ENCODE measurements at regions not wholly inside any gene's neighbourhood (a gene's known extent, or its start where the extent isn't known, plus 50 kb on each side); places are given as distances from the start of the nearest gene placed in this dataset.

- Histone ChIP-seq H3K36me3 (ENCODE audit: control insufficient read depth, insufficient read depth, low read length) (no peaks in the 10 kb centered on the region), H3K9me3 (ENCODE audit: control insufficient read depth, insufficient read depth, low read length) (no peaks in the 10 kb centered on the region), H3K9ac (ENCODE audit: low read depth, low read length) (no peak overlapping the region), H3K27me3 (ENCODE audit: control insufficient read depth, insufficient read depth, low read length) (no peaks in the 10 kb centered on the region), H3K4me1 (ENCODE audit: control insufficient read depth, insufficient read depth, low read length) (no peaks in the 10 kb centered on the region), H3K4me3 (ENCODE audit: low read depth, low read length) (no peak overlapping the region)
These were observed 389.5 kb downstream of the TCERG1L start for GRCh38 chr10:130921911-130922440.

- Histone ChIP-seq H3K4me3 (ENCODE audit: low read depth, low read length) (no peak overlapping the region), H3K9me3 (ENCODE audit: control insufficient read depth, insufficient read depth, low read length) (no peaks in the 10 kb centered on the region), H3K9ac (ENCODE audit: low read depth, low read length) (no peak overlapping the region), H3K4me1 (ENCODE audit: control insufficient read depth, insufficient read depth, low read length) (no peaks in the 10 kb centered on the region), H3K27me3 (ENCODE audit: control insufficient read depth, insufficient read depth, low read length) (peaks cover 2% of the 10 kb centered on the region), H3K36me3 (ENCODE audit: control insufficient read depth, insufficient read depth, low read length) (no peaks in the 10 kb centered on the region)
These were observed 387.9 kb downstream of the TCERG1L start for GRCh38 chr10:130923596-130923995.

GRCh38 chr10:130924138-130924819, 387.2 kb downstream of the TCERG1L start:
- Histone ChIP-seq H3K9me3 (ENCODE audit: control insufficient read depth, insufficient read depth, low read length) (no peaks in the 10 kb centered on the region), H3K4me1 (ENCODE audit: control insufficient read depth, insufficient read depth, low read length) (no peaks in the 10 kb centered on the region), H3K36me3 (ENCODE audit: control insufficient read depth, insufficient read depth, low read length) (no peaks in the 10 kb centered on the region), H3K4me3 (ENCODE audit: low read depth, low read length) (no peak overlapping the region), H3K9ac (ENCODE audit: low read depth, low read length) (no peak overlapping the region), H3K27me3 (ENCODE audit: control insufficient read depth, insufficient read depth, low read length) (peaks cover 2% of the 10 kb centered on the region)

- H3K9ac ChIP-seq (ENCODE audit: low read depth, low read length): no peak overlapping the region
- H3K27me3 ChIP-seq (ENCODE audit: control insufficient read depth, insufficient read depth, low read length): peaks cover 2% of the 10 kb centered on the region
- no peaks in the 10 kb centered on the region for H3K4me1 ChIP-seq (ENCODE audit: control insufficient read depth, insufficient read depth, low read length)
- H3K9me3 ChIP-seq (ENCODE audit: control insufficient read depth, insufficient read depth, low read length): no peaks in the 10 kb centered on the region
- H3K4me3 ChIP-seq (ENCODE audit: low read depth, low read length): no peak overlapping the region
- no peaks in the 10 kb centered on the region for H3K36me3 ChIP-seq (ENCODE audit: control insufficient read depth, insufficient read depth, low read length)
These were observed 385.1 kb downstream of the TCERG1L start for GRCh38 chr10:130926442-130926841.

- Histone ChIP-seq H3K9me3 (ENCODE audit: control insufficient read depth, insufficient read depth, low read length) (no peaks in the 10 kb centered on the region), H3K27me3 (ENCODE audit: control insufficient read depth, insufficient read depth, low read length) (peaks cover 6% of the 10 kb centered on the region), H3K36me3 (ENCODE audit: control insufficient read depth, insufficient read depth, low read length) (no peaks in the 10 kb centered on the region), H3K9ac (ENCODE audit: low read depth, low read length) (no peak overlapping the region), H3K4me3 (ENCODE audit: low read depth, low read length) (no peak overlapping the region), H3K4me1 (ENCODE audit: control insufficient read depth, insufficient read depth, low read length) (no peaks in the 10 kb centered on the region)
These were observed 384.4 kb downstream of the TCERG1L start for GRCh38 chr10:130927157-130927556.

GRCh38 chr10:130928306-130928705, 383.2 kb downstream of the TCERG1L start:
- H3K36me3 ChIP-seq (ENCODE audit: control insufficient read depth, insufficient read depth, low read length): no peaks in the 10 kb centered on the region
- no peaks in the 10 kb centered on the region for H3K9me3 ChIP-seq (ENCODE audit: control insufficient read depth, insufficient read depth, low read length)

GRCh38 chr10:130929422-130930325, 381.8 kb downstream of the TCERG1L start:
- Histone ChIP-seq H3K4me1 (ENCODE audit: control insufficient read depth, insufficient read depth, low read length) (peaks cover 4% of the 10 kb centered on the region), H3K36me3 (ENCODE audit: control insufficient read depth, insufficient read depth, low read length) (no peaks in the 10 kb centered on the region), H3K9ac (ENCODE audit: low read depth, low read length) (no peak overlapping the region), H3K4me3 (ENCODE audit: low read depth, low read length) (no peak overlapping the region), H3K9me3 (ENCODE audit: control insufficient read depth, insufficient read depth, low read length) (no peaks in the 10 kb centered on the region), H3K27me3 (ENCODE audit: control insufficient read depth, insufficient read depth, low read length) (peaks cover 6% of the 10 kb centered on the region)

More at GRCh38 chr10:130928306-130928705, 383.2 kb downstream of the TCERG1L start:
- Histone ChIP-seq H3K4me1 (ENCODE audit: control insufficient read depth, insufficient read depth, low read length) (no peaks in the 10 kb centered on the region), H3K27me3 (ENCODE audit: control insufficient read depth, insufficient read depth, low read length) (peaks cover 6% of the 10 kb centered on the region), H3K4me3 (ENCODE audit: low read depth, low read length) (no peak overlapping the region), H3K9ac (ENCODE audit: low read depth, low read length) (no peak overlapping the region)

- H3K9ac ChIP-seq (ENCODE audit: low read depth, low read length): no peak overlapping the region
- H3K27me3 ChIP-seq (ENCODE audit: control insufficient read depth, insufficient read depth, low read length): peaks cover 6% of the 10 kb centered on the region
- no peaks in the 10 kb centered on the region for H3K9me3 ChIP-seq (ENCODE audit: control insufficient read depth, insufficient read depth, low read length)
- H3K36me3 ChIP-seq (ENCODE audit: control insufficient read depth, insufficient read depth, low read length): no peaks in the 10 kb centered on the region
- peaks cover 11% of the 10 kb centered on the region for H3K4me1 ChIP-seq (ENCODE audit: control insufficient read depth, insufficient read depth, low read length)
- no peak overlapping the region for H3K4me3 ChIP-seq (ENCODE audit: low read depth, low read length)
These were observed 380.7 kb downstream of the TCERG1L start for GRCh38 chr10:130930821-130931220.

- H3K27me3 ChIP-seq (ENCODE audit: control insufficient read depth, insufficient read depth, low read length): peaks cover 6% of the 10 kb centered on the region
- H3K9me3 ChIP-seq (ENCODE audit: control insufficient read depth, insufficient read depth, low read length): no peaks in the 10 kb centered on the region
- H3K36me3 ChIP-seq (ENCODE audit: control insufficient read depth, insufficient read depth, low read length): no peaks in the 10 kb centered on the region
- peaks cover 12% of the 10 kb centered on the region for H3K4me1 ChIP-seq (ENCODE audit: control insufficient read depth, insufficient read depth, low read length)
- H3K4me3 ChIP-seq (ENCODE audit: low read depth, low read length): no peak overlapping the region
- H3K9ac ChIP-seq (ENCODE audit: low read depth, low read length): no peak overlapping the region
These were observed 380.3 kb downstream of the TCERG1L start for GRCh38 chr10:130931256-130931655.

GRCh38 chr10:130932326-130933007, 379.1 kb downstream of the TCERG1L start:
- H3K9me3 ChIP-seq (ENCODE audit: control insufficient read depth, insufficient read depth, low read length): no peaks in the 10 kb centered on the region
- no peaks in the 10 kb centered on the region for H3K36me3 ChIP-seq (ENCODE audit: control insufficient read depth, insufficient read depth, low read length)
- peaks cover 15% of the 10 kb centered on the region for H3K4me1 ChIP-seq (ENCODE audit: control insufficient read depth, insufficient read depth, low read length)
- peaks cover 6% of the 10 kb centered on the region for H3K27me3 ChIP-seq (ENCODE audit: control insufficient read depth, insufficient read depth, low read length)
- H3K9ac ChIP-seq (ENCODE audit: low read depth, low read length): no peak overlapping the region
- no peak overlapping the region for H3K4me3 ChIP-seq (ENCODE audit: low read depth, low read length)

- Histone ChIP-seq H3K4me1 (ENCODE audit: control insufficient read depth, insufficient read depth, low read length) (peaks cover 15% of the 10 kb centered on the region), H3K27me3 (ENCODE audit: control insufficient read depth, insufficient read depth, low read length) (peaks cover 4% of the 10 kb centered on the region), H3K9me3 (ENCODE audit: control insufficient read depth, insufficient read depth, low read length) (no peaks in the 10 kb centered on the region), H3K36me3 (ENCODE audit: control insufficient read depth, insufficient read depth, low read length) (no peaks in the 10 kb centered on the region), H3K9ac (ENCODE audit: low read depth, low read length) (no peak overlapping the region), H3K4me3 (ENCODE audit: low read depth, low read length) (no peak overlapping the region)
These were observed 378.5 kb downstream of the TCERG1L start for GRCh38 chr10:130933008-130933390.
